GM23248 (cell line): ENCODE measurements at regions not wholly inside any gene's neighbourhood (a gene's known extent, or its start where the extent isn't known, plus 50 kb on each side); places are given as distances from the start of the nearest gene placed in this dataset.

Experiments used
- EZH2 ChIP-seq: fragments of 200-600 bp; sonication (generic); IDR thresholded peaks from 2 replicates; pipeline ENCODE4 v1.6.1; 2018; ENCODE audit warnings: antibody characterized with exemption, mild to moderate bottlenecking; ENCODE audit not compliant: insufficient read depth, poor library complexity, severe bottlenecking
- EZH2phosphoT487 ChIP-seq: fragments of 200-600 bp; sonication (generic); IDR thresholded peaks from 2 replicates; pipeline ENCODE4 v1.6.1; 2018; ENCODE audit warnings: antibody characterized with exemption, moderate library complexity, mild to moderate bottlenecking, low read depth; ENCODE audit not compliant: insufficient read depth

GRCh38 chr11:69869311-69869939 lies 50.2 kb upstream of the FGF3 start:
- TF ChIP-seq EZH2 (no peak), EZH2phosphoT487 (no peak)
